ENCODE measurements at regions not wholly inside any gene's neighbourhood (a gene's known extent, or its start where the extent isn't known, plus 50 kb on each side); places are given as distances from the start of the nearest gene placed in this dataset.
"Not testable (repeated sequence)": the region's sequence is repeated elsewhere in the genome, so short reads cannot be mapped to it uniquely, and the experiment has no call there.

GRCh38 chr18:43341014-43341413, 63.7 kb upstream of the SYT4 start:
- no peak for TF ChIP-seq CTCF (IDR thresholded peaks at IDR 0.05; ENCODE audit: insufficient read depth, low read length, poor library complexity, severe bottlenecking)
- Histone ChIP-seq H3K27me3 (ENCODE audit: control insufficient read depth, insufficient read depth, low read length) (no peaks in the 10 kb centered on the region), H3K36me3 (ENCODE audit: control insufficient read depth, insufficient read depth, low read length) (no peaks in the 10 kb centered on the region), H3K4me3 (ENCODE audit: low read depth, low read length) (no peak overlapping the region)
- DNase-seq (ENCODE audit: low read depth): no peak

GRCh38 chr18:43350176-43350575, 72.9 kb upstream of the SYT4 start:
- no peak for TF ChIP-seq CTCF (IDR thresholded peaks at IDR 0.05; ENCODE audit: insufficient read depth, low read length, poor library complexity, severe bottlenecking)

GRCh38 chr18:43364535-43364934, 87.2 kb upstream of the SYT4 start:
- Histone ChIP-seq H3K36me3 (ENCODE audit: control insufficient read depth, insufficient read depth, low read length) (no peaks in the 10 kb centered on the region), H3K4me3 (ENCODE audit: low read depth, low read length) (no peak overlapping the region), H3K27me3 (ENCODE audit: control insufficient read depth, insufficient read depth, low read length) (no peaks in the 10 kb centered on the region)
- no peak for DNase-seq (ENCODE audit: low read depth)
- no peak for TF ChIP-seq CTCF (IDR thresholded peaks at IDR 0.05; ENCODE audit: insufficient read depth, low read length, poor library complexity, severe bottlenecking)

More at GRCh38 chr18:43350176-43350575, 72.9 kb upstream of the SYT4 start:
- DNase-seq (ENCODE audit: low read depth): no peak
- Histone ChIP-seq H3K4me3 (ENCODE audit: low read depth, low read length) (no peak overlapping the region), H3K27me3 (ENCODE audit: control insufficient read depth, insufficient read depth, low read length) (no peaks in the 10 kb centered on the region), H3K36me3 (ENCODE audit: control insufficient read depth, insufficient read depth, low read length) (no peaks in the 10 kb centered on the region)

- H3K36me3 ChIP-seq (ENCODE audit: control insufficient read depth, insufficient read depth, low read length): no peaks in the 10 kb centered on the region
- H3K4me3 ChIP-seq (ENCODE audit: low read depth, low read length): no peak overlapping the region
- DNase-seq (ENCODE audit: low read depth): no peak
- TF ChIP-seq CTCF (IDR thresholded peaks at IDR 0.05; ENCODE audit: insufficient read depth, low read length, poor library complexity, severe bottlenecking): no peak
- no peaks in the 10 kb centered on the region for H3K27me3 ChIP-seq (ENCODE audit: control insufficient read depth, insufficient read depth, low read length)
These were observed 90.6 kb upstream of the SYT4 start for GRCh38 chr18:43367895-43368294.

GRCh38 chr18:43369311-43369710, 92.0 kb upstream of the SYT4 start:
- not testable (repeated sequence) for H3K36me3 ChIP-seq (ENCODE audit: control insufficient read depth, insufficient read depth, low read length); H3K27me3 ChIP-seq (ENCODE audit: control insufficient read depth, insufficient read depth, low read length); DNase-seq (ENCODE audit: low read depth)

GRCh38 chr18:43372773-43373172, 95.5 kb upstream of the SYT4 start:
- no peak for DNase-seq (ENCODE audit: low read depth)
- Histone ChIP-seq H3K27me3 (ENCODE audit: control insufficient read depth, insufficient read depth, low read length) (no peaks in the 10 kb centered on the region), H3K4me3 (ENCODE audit: low read depth, low read length) (no peak overlapping the region), H3K36me3 (ENCODE audit: control insufficient read depth, insufficient read depth, low read length) (no peaks in the 10 kb centered on the region)
- no peak for TF ChIP-seq CTCF (IDR thresholded peaks at IDR 0.05; ENCODE audit: insufficient read depth, low read length, poor library complexity, severe bottlenecking)

More at GRCh38 chr18:43369311-43369710, 92.0 kb upstream of the SYT4 start:
- not testable (repeated sequence) for H3K4me3 ChIP-seq (ENCODE audit: low read depth, low read length)

Data from kidney epithelial cell (primary cell).